ENCODE measurements at regions not wholly inside any gene's neighbourhood (a gene's known extent, or its start where the extent isn't known, plus 50 kb on each side); places are given as distances from the start of the nearest gene placed in this dataset.

- DNase-seq: no peak
Measured at GRCh38 chr20:60810561-60810960, 441.5 kb upstream of the CDH4 start.

GRCh38 chr20:60812561-60812960 is 439.5 kb upstream of the CDH4 start:
- no peak for DNase-seq

GRCh38 chr20:60813066-60813465 is 439.0 kb upstream of the CDH4 start:
- DNase-seq: no peak

GRCh38 chr20:60815656-60816055 is 436.4 kb upstream of the CDH4 start:
- DNase-seq: no peak

- no peak for DNase-seq
Measured at GRCh38 chr20:60816901-60817300, 435.2 kb upstream of the CDH4 start.

- no peak for DNase-seq
Measured at GRCh38 chr20:60817891-60818290, 434.2 kb upstream of the CDH4 start.

- no peak for DNase-seq
Measured at GRCh38 chr20:60819511-60819910, 432.6 kb upstream of the CDH4 start.

GRCh38 chr20:60820149-60820548 is 431.9 kb upstream of the CDH4 start:
- no peak for DNase-seq

GRCh38 chr20:60820918-60821317 is 431.1 kb upstream of the CDH4 start:
- DNase-seq: no peak

- no peak for DNase-seq
Measured at GRCh38 chr20:60822699-60823607, 429.1 kb upstream of the CDH4 start.

- DNase-seq: no peak
Measured at GRCh38 chr20:60835876-60836275, 416.2 kb upstream of the CDH4 start.

GRCh38 chr20:60837173-60837770 is 414.8 kb upstream of the CDH4 start:
- DNase-seq: no peak

GRCh38 chr20:60838297-60838696 is 413.8 kb upstream of the CDH4 start:
- no peak for DNase-seq

- no peak for DNase-seq
Measured at GRCh38 chr20:60840971-60841370, 411.1 kb upstream of the CDH4 start.

GRCh38 chr20:60845146-60845545 is 406.9 kb upstream of the CDH4 start:
- DNase-seq: no peak

- DNase-seq: no peak
Measured at GRCh38 chr20:60851826-60852704, 400.0 kb upstream of the CDH4 start.

GRCh38 chr20:60857708-60858107 is 394.4 kb upstream of the CDH4 start:
- DNase-seq: no peak

- DNase-seq: no peak
Measured at GRCh38 chr20:60862601-60863000, 389.5 kb upstream of the CDH4 start.

- no peak for DNase-seq
Measured at GRCh38 chr20:60863548-60863947, 388.5 kb upstream of the CDH4 start.

GRCh38 chr20:60867589-60867988 is 384.5 kb upstream of the CDH4 start:
- no peak for DNase-seq

- DNase-seq: no peak
Measured at GRCh38 chr20:60868316-60868891, 383.7 kb upstream of the CDH4 start.

- DNase-seq: no peak
Measured at GRCh38 chr20:60869087-60869486, 383.0 kb upstream of the CDH4 start.

GRCh38 chr20:60869625-60870024 is 382.4 kb upstream of the CDH4 start:
- no peak for DNase-seq
